ENCODE measurements at regions not wholly inside any gene's neighbourhood (a gene's known extent, or its start where the extent isn't known, plus 50 kb on each side); places are given as distances from the start of the nearest gene placed in this dataset.

GRCh38 chr5:6309949-6310348 is 68.4 kb downstream of the MED10 start:
- in situ Hi-C loops (cut with HindIII; ENCODE audit: low pct_ligation_motif_present, low sequenced_read_pairs): no loop called here

GRCh38 chr5:6308683-6309082 is 69.7 kb downstream of the MED10 start:
- no peaks in the 10 kb centered on the region for H3K36me3 ChIP-seq (replicated peaks)
- DNase-seq: no peak
- no peaks in the 10 kb centered on the region for H3K27me3 ChIP-seq (replicated peaks)
- H3K27ac ChIP-seq: no peak overlapping the region
- TF ChIP-seq CTCF (IDR thresholded peaks at IDR 0.05; ENCODE audit: low read depth, low read length, missing control alignments): no peak
- in situ Hi-C loops (cut with HindIII; ENCODE audit: low pct_ligation_motif_present, low sequenced_read_pairs): no loop called here
- H3K4me3 ChIP-seq (ENCODE audit: low read depth, low read length): no peak overlapping the region

More at GRCh38 chr5:6309949-6310348, 68.4 kb downstream of the MED10 start:
- no peak overlapping the region for H3K27ac ChIP-seq
- no peak overlapping the region for H3K4me3 ChIP-seq (ENCODE audit: low read depth, low read length)
- H3K36me3 ChIP-seq (replicated peaks): no peaks in the 10 kb centered on the region
- H3K27me3 ChIP-seq (replicated peaks): no peaks in the 10 kb centered on the region
- DNase-seq: no peak
- no peak for TF ChIP-seq CTCF (IDR thresholded peaks at IDR 0.05; ENCODE audit: low read depth, low read length, missing control alignments)

- no peaks in the 10 kb centered on the region for H3K36me3 ChIP-seq (replicated peaks)
- in situ Hi-C loops (cut with HindIII; ENCODE audit: low pct_ligation_motif_present, low sequenced_read_pairs): no loop called here
- H3K4me3 ChIP-seq (ENCODE audit: low read depth, low read length): no peak overlapping the region
- DNase-seq: no peak
- no peak overlapping the region for H3K27ac ChIP-seq
- TF ChIP-seq CTCF (IDR thresholded peaks at IDR 0.05; ENCODE audit: low read depth, low read length, missing control alignments): no peak
- no peaks in the 10 kb centered on the region for H3K27me3 ChIP-seq (replicated peaks)
Observed at GRCh38 chr5:6307304-6307703, 71.0 kb downstream of the MED10 start.

- DNase-seq: no peak
- TF ChIP-seq CTCF (IDR thresholded peaks at IDR 0.05; ENCODE audit: low read depth, low read length, missing control alignments): no peak
- Histone ChIP-seq H3K36me3 (replicated peaks) (no peaks in the 10 kb centered on the region), H3K27me3 (replicated peaks) (no peaks in the 10 kb centered on the region), H3K27ac (no peak overlapping the region), H3K4me3 (ENCODE audit: low read depth, low read length) (no peak overlapping the region)
- in situ Hi-C loops (cut with HindIII; ENCODE audit: low pct_ligation_motif_present, low sequenced_read_pairs): no loop called here
Observed at GRCh38 chr5:6305853-6306252, 72.5 kb downstream of the MED10 start.

GRCh38 chr5:6302684-6303083 is 75.7 kb downstream of the MED10 start:
- TF ChIP-seq CTCF (IDR thresholded peaks at IDR 0.05; ENCODE audit: low read depth, low read length, missing control alignments): no peak
- DNase-seq: no peak

GRCh38 chr5:6302075-6302474 is 76.3 kb downstream of the MED10 start:
- H3K36me3 ChIP-seq (replicated peaks): no peaks in the 10 kb centered on the region
- no peak overlapping the region for H3K4me3 ChIP-seq (ENCODE audit: low read depth, low read length)
- H3K27me3 ChIP-seq (replicated peaks): no peaks in the 10 kb centered on the region
- in situ Hi-C loops (cut with HindIII; ENCODE audit: low pct_ligation_motif_present, low sequenced_read_pairs): no loop called here
- H3K27ac ChIP-seq: no peak overlapping the region
- no peak for DNase-seq
- no peak for TF ChIP-seq CTCF (IDR thresholded peaks at IDR 0.05; ENCODE audit: low read depth, low read length, missing control alignments)

More at GRCh38 chr5:6302684-6303083, 75.7 kb downstream of the MED10 start:
- in situ Hi-C loops (cut with HindIII; ENCODE audit: low pct_ligation_motif_present, low sequenced_read_pairs): no loop called here
- Histone ChIP-seq H3K36me3 (replicated peaks) (no peaks in the 10 kb centered on the region), H3K4me3 (ENCODE audit: low read depth, low read length) (no peak overlapping the region), H3K27me3 (replicated peaks) (no peaks in the 10 kb centered on the region), H3K27ac (no peak overlapping the region)
